ENCODE measurements at regions not wholly inside any gene's neighbourhood (a gene's known extent, or its start where the extent isn't known, plus 50 kb on each side); places are given as distances from the start of the nearest gene placed in this dataset.

GRCh38 chr2:191601060-191601459 is 76.9 kb upstream of the NABP1 start:
- Histone ChIP-seq H3K9me3 (ENCODE audit: severe bottlenecking) (no peaks in the 10 kb centered on the region), H3K36me3 (no peaks in the 10 kb centered on the region), H3K27ac (no peak overlapping the region), H3K4me3 (ENCODE audit: low read depth, low read length) (no peak overlapping the region), H3K27me3 (ENCODE audit: insufficient read depth, low read depth, severe bottlenecking) (no peaks in the 10 kb centered on the region)
- no peak for TF ChIP-seq CTCF (IDR thresholded peaks at IDR 0.05; ENCODE audit: low read depth, low read length)
- no peak for DNase-seq

- no peaks in the 10 kb centered on the region for H3K27me3 ChIP-seq (ENCODE audit: insufficient read depth, low read depth, severe bottlenecking)
- no peak for DNase-seq
- no peak overlapping the region for H3K27ac ChIP-seq
- no peak overlapping the region for H3K4me3 ChIP-seq (ENCODE audit: low read depth, low read length)
- TF ChIP-seq CTCF (IDR thresholded peaks at IDR 0.05; ENCODE audit: low read depth, low read length), result no peak
- H3K9me3 ChIP-seq (ENCODE audit: severe bottlenecking), result no peaks in the 10 kb centered on the region
- no peaks in the 10 kb centered on the region for H3K36me3 ChIP-seq
These were observed 73.8 kb upstream of the NABP1 start for GRCh38 chr2:191604154-191604553.

- no peak overlapping the region for H3K27ac ChIP-seq
- no peak for TF ChIP-seq CTCF (IDR thresholded peaks at IDR 0.05; ENCODE audit: low read depth, low read length)
- H3K9me3 ChIP-seq (ENCODE audit: severe bottlenecking), result no peaks in the 10 kb centered on the region
- H3K36me3 ChIP-seq, result no peaks in the 10 kb centered on the region
- H3K4me3 ChIP-seq (ENCODE audit: low read depth, low read length), result no peak overlapping the region
- DNase-seq, result no peak
- no peaks in the 10 kb centered on the region for H3K27me3 ChIP-seq (ENCODE audit: insufficient read depth, low read depth, severe bottlenecking)
These were observed 70.8 kb upstream of the NABP1 start for GRCh38 chr2:191607096-191607495.

GRCh38 chr2:191610756-191611155 is 67.2 kb upstream of the NABP1 start:
- no peak overlapping the region for H3K4me3 ChIP-seq (ENCODE audit: low read depth, low read length)
- H3K9me3 ChIP-seq (ENCODE audit: severe bottlenecking), result no peaks in the 10 kb centered on the region
- no peaks in the 10 kb centered on the region for H3K27me3 ChIP-seq (ENCODE audit: insufficient read depth, low read depth, severe bottlenecking)
- TF ChIP-seq CTCF (IDR thresholded peaks at IDR 0.05; ENCODE audit: low read depth, low read length), result no peak
- DNase-seq, result no peak
- H3K36me3 ChIP-seq, result no peaks in the 10 kb centered on the region
- no peak overlapping the region for H3K27ac ChIP-seq

- Histone ChIP-seq H3K27me3 (ENCODE audit: insufficient read depth, low read depth, severe bottlenecking) (no peaks in the 10 kb centered on the region), H3K9me3 (ENCODE audit: severe bottlenecking) (no peaks in the 10 kb centered on the region), H3K27ac (no peak overlapping the region), H3K4me3 (ENCODE audit: low read depth, low read length) (no peak overlapping the region), H3K36me3 (no peaks in the 10 kb centered on the region)
- DNase-seq, result no peak
- TF ChIP-seq CTCF (IDR thresholded peaks at IDR 0.05; ENCODE audit: low read depth, low read length), result no peak
These were observed 66.3 kb upstream of the NABP1 start for GRCh38 chr2:191611614-191612013.

GRCh38 chr2:191612496-191612895 is 65.4 kb upstream of the NABP1 start:
- H3K4me3 ChIP-seq (ENCODE audit: low read depth, low read length), result no peak overlapping the region
- no peak for DNase-seq
- TF ChIP-seq CTCF (IDR thresholded peaks at IDR 0.05; ENCODE audit: low read depth, low read length), result no peak
- no peaks in the 10 kb centered on the region for H3K27me3 ChIP-seq (ENCODE audit: insufficient read depth, low read depth, severe bottlenecking)
- H3K9me3 ChIP-seq (ENCODE audit: severe bottlenecking), result no peaks in the 10 kb centered on the region
- no peaks in the 10 kb centered on the region for H3K36me3 ChIP-seq
- H3K27ac ChIP-seq, result no peak overlapping the region

All from WERI-Rb-1 (cell line).